ENCODE measurements at regions not wholly inside any gene's neighbourhood (a gene's known extent, or its start where the extent isn't known, plus 50 kb on each side); places are given as distances from the start of the nearest gene placed in this dataset.

DNA sequence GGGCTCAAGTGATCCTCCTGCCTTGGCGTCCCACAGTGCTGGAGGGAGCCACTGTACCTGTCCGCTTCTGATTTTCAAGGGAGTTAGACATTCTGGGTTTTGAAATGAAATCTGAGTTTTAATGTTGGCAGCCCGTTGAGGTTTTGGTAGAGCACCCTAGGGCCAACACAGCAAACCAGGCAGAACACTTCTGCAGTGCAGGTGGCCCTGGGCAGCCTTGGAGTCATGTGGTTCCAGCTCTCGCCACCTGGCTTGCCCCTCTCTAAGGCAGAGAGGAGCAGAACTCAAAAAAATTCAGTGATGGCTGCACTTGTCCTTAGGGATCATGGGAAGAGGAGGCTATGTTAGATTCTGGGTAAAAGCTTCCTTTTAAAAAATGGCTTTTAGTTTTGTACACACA is 74.9 kb downstream of the CLDN34 start:
- no peak overlapping the region for H3K4me3 Mint-ChIP-seq
- DNase-seq (ENCODE audit: low spot score): no peak

DNA sequence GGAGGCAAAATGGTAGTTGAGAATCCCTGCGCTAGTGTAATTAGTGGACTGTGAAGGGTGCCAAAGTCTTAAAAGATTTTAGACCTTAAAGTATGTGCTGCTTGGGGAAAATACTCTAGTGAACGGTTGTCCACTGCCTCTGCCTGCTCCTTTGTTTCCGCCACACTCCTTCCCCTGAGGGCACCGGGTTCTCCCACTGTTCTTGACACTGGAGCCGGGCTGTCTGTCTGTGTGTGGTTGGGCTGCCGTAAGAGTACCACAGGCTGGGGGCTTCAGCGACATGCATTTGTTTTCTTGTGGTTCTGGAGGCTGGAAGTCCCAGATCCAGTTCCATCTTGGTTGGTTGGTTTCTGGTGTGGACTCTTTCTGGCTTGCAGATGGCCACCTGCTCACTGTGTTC is 76.2 kb downstream of the CLDN34 start:
- H3K79me2 ChIP-seq (ENCODE audit: low read depth): peaks cover 3% of the 10 kb centered on the region
- Mint-ChIP-seq H3K36me3 (peaks cover 9% of the 10 kb centered on the region), H3K27ac (no peak overlapping the region), H3K4me3 (no peak overlapping the region), H3K4me1 (peaks cover 19% of the 10 kb centered on the region), H3K9me3 (peaks cover 38% of the 10 kb centered on the region), H3K27me3 (ENCODE audit: insufficient read depth, low read depth) (peaks cover 3% of the 10 kb centered on the region)
- no peak overlapping the region for H3K4me2 ChIP-seq
- no peak overlapping the region for H3K9ac ChIP-seq
- H4K20me1 ChIP-seq (ENCODE audit: low read depth): peaks cover 26% of the 10 kb centered on the region
- H3F3A ChIP-seq (ENCODE audit: low read depth): no peaks in the 10 kb centered on the region
- TF ChIP-seq EZH2phosphoT487 (IDR thresholded peaks at IDR 0.05): no peak
- TF ChIP-seq, protein P1, sequence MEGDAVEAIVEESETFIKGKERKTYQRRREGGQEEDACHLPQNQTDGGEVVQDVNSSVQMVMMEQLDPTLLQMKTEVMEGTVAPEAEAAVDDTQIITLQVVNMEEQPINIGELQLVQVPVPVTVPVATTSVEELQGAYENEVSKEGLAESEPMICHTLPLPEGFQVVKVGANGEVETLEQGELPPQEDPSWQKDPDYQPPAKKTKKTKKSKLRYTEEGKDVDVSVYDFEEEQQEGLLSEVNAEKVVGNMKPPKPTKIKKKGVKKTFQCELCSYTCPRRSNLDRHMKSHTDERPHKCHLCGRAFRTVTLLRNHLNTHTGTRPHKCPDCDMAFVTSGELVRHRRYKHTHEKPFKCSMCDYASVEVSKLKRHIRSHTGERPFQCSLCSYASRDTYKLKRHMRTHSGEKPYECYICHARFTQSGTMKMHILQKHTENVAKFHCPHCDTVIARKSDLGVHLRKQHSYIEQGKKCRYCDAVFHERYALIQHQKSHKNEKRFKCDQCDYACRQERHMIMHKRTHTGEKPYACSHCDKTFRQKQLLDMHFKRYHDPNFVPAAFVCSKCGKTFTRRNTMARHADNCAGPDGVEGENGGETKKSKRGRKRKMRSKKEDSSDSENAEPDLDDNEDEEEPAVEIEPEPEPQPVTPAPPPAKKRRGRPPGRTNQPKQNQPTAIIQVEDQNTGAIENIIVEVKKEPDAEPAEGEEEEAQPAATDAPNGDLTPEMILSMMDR (IDR thresholded peaks at IDR 0.05): no peak
- TF ChIP-seq EZH2 (IDR thresholded peaks at IDR 0.05): no peak
- DNase-seq (ENCODE audit: low spot score): no peak
- peaks cover 15% of the 10 kb centered on the region for H3K4me1 ChIP-seq
- H3K27me3 ChIP-seq: no peaks in the 10 kb centered on the region
- no peak overlapping the region for H2AFZ ChIP-seq (replicated peaks)
- H3K4me3 ChIP-seq: no peak overlapping the region
- no peaks in the 10 kb centered on the region for H3K9me3 ChIP-seq (ENCODE audit: low read depth)
- H3K27ac ChIP-seq: no peak overlapping the region
- H3K36me3 ChIP-seq: no peaks in the 10 kb centered on the region

More for the DNA sequence above, 74.9 kb downstream of the CLDN34 start:
- peaks cover 3% of the 10 kb centered on the region for H3K27me3 Mint-ChIP-seq (ENCODE audit: insufficient read depth, low read depth)
- H3K9me3 Mint-ChIP-seq: peaks cover 43% of the 10 kb centered on the region
- Histone ChIP-seq H3K4me3 (no peak overlapping the region), H3F3A (ENCODE audit: low read depth) (no peaks in the 10 kb centered on the region), H3K27me3 (no peaks in the 10 kb centered on the region), H2AFZ (replicated peaks) (no peak overlapping the region), H4K20me1 (ENCODE audit: low read depth) (peaks cover 13% of the 10 kb centered on the region), H3K9ac (no peak overlapping the region), H3K79me2 (ENCODE audit: low read depth) (no peaks in the 10 kb centered on the region), H3K9me3 (ENCODE audit: low read depth) (no peaks in the 10 kb centered on the region), H3K4me2 (no peak overlapping the region), H3K27ac (no peak overlapping the region), H3K4me1 (peaks cover 7% of the 10 kb centered on the region), H3K36me3 (no peaks in the 10 kb centered on the region)
- TF ChIP-seq EZH2phosphoT487 (IDR thresholded peaks at IDR 0.05) (no peak), EZH2 (IDR thresholded peaks at IDR 0.05) (no peak)
- TF ChIP-seq, protein P1 (IDR thresholded peaks at IDR 0.05): no peak
- peaks cover 9% of the 10 kb centered on the region for H3K36me3 Mint-ChIP-seq
- H3K4me1 Mint-ChIP-seq: peaks cover 9% of the 10 kb centered on the region
- H3K27ac Mint-ChIP-seq: no peak overlapping the region

DNA sequence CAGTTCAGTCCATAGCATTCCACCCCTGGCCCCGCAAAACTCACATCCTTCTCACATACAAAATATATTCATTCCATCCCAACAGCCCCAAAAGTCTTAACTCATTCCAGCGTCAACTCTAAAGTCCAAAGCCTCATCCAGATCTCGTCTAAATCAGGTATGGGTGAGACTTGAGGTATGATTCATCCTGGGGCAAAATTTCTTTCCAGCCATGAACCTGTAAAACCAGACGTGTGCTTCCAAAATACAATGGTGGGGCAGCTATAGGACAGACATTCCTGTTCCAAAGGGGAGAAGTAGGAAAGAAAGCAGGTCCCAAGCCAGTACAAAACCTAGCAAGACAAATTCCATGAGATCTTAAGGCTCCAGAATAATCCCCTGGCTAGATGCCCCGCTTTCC is 76.9 kb downstream of the CLDN34 start:
- Histone ChIP-seq H2AFZ (replicated peaks) (no peak overlapping the region), H3K27ac (no peak overlapping the region), H3K36me3 (no peaks in the 10 kb centered on the region), H4K20me1 (ENCODE audit: low read depth) (peaks cover 31% of the 10 kb centered on the region), H3K27me3 (no peaks in the 10 kb centered on the region), H3K4me2 (no peak overlapping the region), H3F3A (ENCODE audit: low read depth) (no peaks in the 10 kb centered on the region), H3K9me3 (ENCODE audit: low read depth) (no peaks in the 10 kb centered on the region), H3K4me3 (no peak overlapping the region), H3K79me2 (ENCODE audit: low read depth) (peaks cover 9% of the 10 kb centered on the region), H3K9ac (no peak overlapping the region), H3K4me1 (peaks cover 18% of the 10 kb centered on the region)
- Mint-ChIP-seq H3K27ac (no peak overlapping the region), H3K4me3 (no peak overlapping the region), H3K36me3 (peaks cover 9% of the 10 kb centered on the region), H3K4me1 (peaks cover 19% of the 10 kb centered on the region), H3K9me3 (peaks cover 36% of the 10 kb centered on the region), H3K27me3 (ENCODE audit: insufficient read depth, low read depth) (peaks cover 3% of the 10 kb centered on the region)
- TF ChIP-seq, protein P1 (IDR thresholded peaks at IDR 0.05): no peak
- no peak for TF ChIP-seq EZH2phosphoT487 (IDR thresholded peaks at IDR 0.05)
- no peak for TF ChIP-seq EZH2 (IDR thresholded peaks at IDR 0.05)
- no peak for DNase-seq (ENCODE audit: low spot score)
